Stomach (tissue), 4 donors: ENCODE measurements at regions not wholly inside any gene's neighbourhood (a gene's known extent, or its start where the extent isn't known, plus 50 kb on each side); places are given as distances from the start of the nearest gene placed in this dataset.

ENCODE experiments used
- POLR2AphosphoS5 ChIP-seq, 3 donors: sonication (generic); formaldehyde crosslinking; IDR thresholded peaks; one replicate each; pipeline ENCODE4 v1.6.1; 2016; ENCODE audit warnings: antibody characterized with exemption in 3 of 3
- TF ChIP-seq, protein P1 (sequence below), 7 experiments: fragments of 450-650 bp in 4 of 7; fragments of 200-600 bp in 3 of 7; sonication (generic) in 3 of 7; IDR thresholded peaks; one replicate each; pipeline ENCODE4 v1.5.1; 2016 to 2019; ENCODE audit warnings: antibody characterized with exemption in 7 of 7, control low read depth in 2 of 7, mild to moderate bottlenecking in 1 of 7

DNA sequence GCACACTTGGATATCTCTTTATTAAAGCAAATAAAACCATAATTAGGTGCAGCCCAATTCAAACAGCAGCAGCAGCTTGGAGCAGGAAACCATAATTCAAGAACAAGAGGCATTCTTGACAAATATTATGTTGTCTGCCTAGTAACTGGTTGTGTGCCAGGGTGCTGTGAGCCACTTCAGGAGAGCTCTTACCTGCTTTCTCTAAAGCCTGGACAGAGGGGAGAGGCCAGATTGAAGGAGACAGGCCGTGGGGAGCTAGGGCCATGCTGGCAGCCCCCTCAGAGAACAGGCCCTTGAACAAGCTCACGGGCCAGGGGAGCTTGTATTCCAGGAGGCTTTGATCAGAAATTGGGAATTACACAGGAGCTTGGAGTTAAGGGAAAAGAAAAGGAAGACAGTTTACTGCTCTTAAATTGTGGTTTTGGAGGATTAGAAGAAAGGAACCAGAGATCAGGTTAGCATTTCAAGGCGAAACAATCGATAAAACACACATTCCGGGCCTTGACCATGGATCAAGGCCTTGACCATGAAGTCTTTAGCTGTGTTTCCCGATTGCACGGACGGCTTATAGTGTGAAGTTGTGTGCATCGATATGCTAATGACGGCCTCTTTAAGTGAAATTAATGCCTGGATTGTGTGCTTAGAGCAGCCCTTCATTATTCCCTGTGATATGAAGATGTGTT is 69.8 kb upstream of the NKX2-2 start:
- TF ChIP-seq, protein P1, sequence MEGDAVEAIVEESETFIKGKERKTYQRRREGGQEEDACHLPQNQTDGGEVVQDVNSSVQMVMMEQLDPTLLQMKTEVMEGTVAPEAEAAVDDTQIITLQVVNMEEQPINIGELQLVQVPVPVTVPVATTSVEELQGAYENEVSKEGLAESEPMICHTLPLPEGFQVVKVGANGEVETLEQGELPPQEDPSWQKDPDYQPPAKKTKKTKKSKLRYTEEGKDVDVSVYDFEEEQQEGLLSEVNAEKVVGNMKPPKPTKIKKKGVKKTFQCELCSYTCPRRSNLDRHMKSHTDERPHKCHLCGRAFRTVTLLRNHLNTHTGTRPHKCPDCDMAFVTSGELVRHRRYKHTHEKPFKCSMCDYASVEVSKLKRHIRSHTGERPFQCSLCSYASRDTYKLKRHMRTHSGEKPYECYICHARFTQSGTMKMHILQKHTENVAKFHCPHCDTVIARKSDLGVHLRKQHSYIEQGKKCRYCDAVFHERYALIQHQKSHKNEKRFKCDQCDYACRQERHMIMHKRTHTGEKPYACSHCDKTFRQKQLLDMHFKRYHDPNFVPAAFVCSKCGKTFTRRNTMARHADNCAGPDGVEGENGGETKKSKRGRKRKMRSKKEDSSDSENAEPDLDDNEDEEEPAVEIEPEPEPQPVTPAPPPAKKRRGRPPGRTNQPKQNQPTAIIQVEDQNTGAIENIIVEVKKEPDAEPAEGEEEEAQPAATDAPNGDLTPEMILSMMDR (IDR thresholded peaks at IDR 0.05), result no peak
- TF ChIP-seq POLR2AphosphoS5 (IDR thresholded peaks at IDR 0.05), result no peak
